DOHH2 (cell line): ENCODE measurements at regions not wholly inside any gene's neighbourhood (a gene's known extent, or its start where the extent isn't known, plus 50 kb on each side); places are given as distances from the start of the nearest gene placed in this dataset.
"Not testable (repeated sequence)": the region's sequence is repeated elsewhere in the genome, so short reads cannot be mapped to it uniquely, and the experiment has no call there.

Experiments used
- EZH2phosphoT487 ChIP-seq: fragments of 200-600 bp; sonication (generic); IDR thresholded peaks from 2 replicates; pipeline ENCODE4 v1.6.1; 2017; ENCODE audit warnings: borderline replicate concordance, mild to moderate bottlenecking, antibody characterized with exemption, low read length, moderate library complexity, mixed read lengths
- TF ChIP-seq, protein P1 (sequence below): fragments of 200-600 bp; sonication (generic); IDR thresholded peaks from one replicate; pipeline ENCODE4 v1.5.1; 2014; ENCODE audit warnings: antibody characterized with exemption, mild to moderate bottlenecking, low read depth, low read length; ENCODE audit not compliant: poor library complexity, severe bottlenecking

DNA sequence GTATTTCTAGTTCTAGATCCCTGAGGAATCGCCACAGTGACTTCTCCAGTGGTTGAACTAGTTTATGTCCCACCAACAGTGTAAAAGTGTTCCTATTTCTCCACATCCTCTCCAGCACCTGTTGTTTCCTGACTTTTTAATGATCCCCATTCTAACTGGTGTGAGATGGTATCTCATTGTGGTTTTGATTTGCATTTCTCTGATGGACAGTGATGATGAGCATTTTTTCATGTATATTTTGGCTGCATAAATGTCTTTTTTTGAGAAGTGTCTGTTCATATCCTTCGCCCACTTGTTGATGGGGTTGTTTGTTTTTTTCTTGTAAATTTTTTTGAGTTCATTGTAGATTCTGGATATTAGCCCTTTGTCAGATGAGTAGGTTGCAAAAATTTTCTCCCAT lies 223.2 kb upstream of the MINDY3 start:
- TF ChIP-seq, protein P1, sequence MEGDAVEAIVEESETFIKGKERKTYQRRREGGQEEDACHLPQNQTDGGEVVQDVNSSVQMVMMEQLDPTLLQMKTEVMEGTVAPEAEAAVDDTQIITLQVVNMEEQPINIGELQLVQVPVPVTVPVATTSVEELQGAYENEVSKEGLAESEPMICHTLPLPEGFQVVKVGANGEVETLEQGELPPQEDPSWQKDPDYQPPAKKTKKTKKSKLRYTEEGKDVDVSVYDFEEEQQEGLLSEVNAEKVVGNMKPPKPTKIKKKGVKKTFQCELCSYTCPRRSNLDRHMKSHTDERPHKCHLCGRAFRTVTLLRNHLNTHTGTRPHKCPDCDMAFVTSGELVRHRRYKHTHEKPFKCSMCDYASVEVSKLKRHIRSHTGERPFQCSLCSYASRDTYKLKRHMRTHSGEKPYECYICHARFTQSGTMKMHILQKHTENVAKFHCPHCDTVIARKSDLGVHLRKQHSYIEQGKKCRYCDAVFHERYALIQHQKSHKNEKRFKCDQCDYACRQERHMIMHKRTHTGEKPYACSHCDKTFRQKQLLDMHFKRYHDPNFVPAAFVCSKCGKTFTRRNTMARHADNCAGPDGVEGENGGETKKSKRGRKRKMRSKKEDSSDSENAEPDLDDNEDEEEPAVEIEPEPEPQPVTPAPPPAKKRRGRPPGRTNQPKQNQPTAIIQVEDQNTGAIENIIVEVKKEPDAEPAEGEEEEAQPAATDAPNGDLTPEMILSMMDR, result not testable (repeated sequence)
- not testable (repeated sequence) for TF ChIP-seq EZH2phosphoT487
